Tibial nerve (tissue), 4 donors: ENCODE measurements at regions not wholly inside any gene's neighbourhood (a gene's known extent, or its start where the extent isn't known, plus 50 kb on each side); places are given as distances from the start of the nearest gene placed in this dataset.

Experiments used
- CTCF ChIP-seq, 5 experiments: fragments of 200-600 bp in 3 of 5; fragments of 450-650 bp in 2 of 5; sonication (generic) in 3 of 5; IDR thresholded peaks; one replicate each; pipeline ENCODE4 v1.5.1; 2016 to 2019; ENCODE audit warnings: antibody characterized with exemption in 5 of 5, mild to moderate bottlenecking in 3 of 5, moderate library complexity in 2 of 5
- EP300 ChIP-seq, 2 donors: sonication (generic); formaldehyde crosslinking; IDR thresholded peaks; one replicate each; pipeline ENCODE4 v1.6.1; 2017; ENCODE audit warnings: antibody characterized with exemption in 2 of 2, mild to moderate bottlenecking in 1 of 2
- POLR2A ChIP-seq, 2 donors: fragments of 450-650 bp; IDR thresholded peaks; one replicate each; pipeline ENCODE4 v1.6.1; 2017; ENCODE audit warnings: antibody characterized with exemption in 2 of 2, mild to moderate bottlenecking in 2 of 2, moderate library complexity in 2 of 2

GRCh38 chr5:173720953-173721600, 104.6 kb upstream of the BOD1 start:
- no peak for TF ChIP-seq CTCF (IDR thresholded peaks at IDR 0.05)
- no peak for TF ChIP-seq POLR2A (IDR thresholded peaks at IDR 0.05)
- no peak for TF ChIP-seq EP300 (IDR thresholded peaks at IDR 0.05)
